Fibroblast of the conjunctiva (primary cell): ENCODE measurements at regions not wholly inside any gene's neighbourhood (a gene's known extent, or its start where the extent isn't known, plus 50 kb on each side); places are given as distances from the start of the nearest gene placed in this dataset.

Source experiments
- DNase-seq: peaks from one replicate; pipeline ENCODE4 v3.0.0-alpha.2; 2010; ENCODE audit warnings: low read depth

GRCh38 chr14:38505221-38505972 lies 249.5 kb upstream of the CLEC14A start:
- DNase-seq: no peak

DNA sequence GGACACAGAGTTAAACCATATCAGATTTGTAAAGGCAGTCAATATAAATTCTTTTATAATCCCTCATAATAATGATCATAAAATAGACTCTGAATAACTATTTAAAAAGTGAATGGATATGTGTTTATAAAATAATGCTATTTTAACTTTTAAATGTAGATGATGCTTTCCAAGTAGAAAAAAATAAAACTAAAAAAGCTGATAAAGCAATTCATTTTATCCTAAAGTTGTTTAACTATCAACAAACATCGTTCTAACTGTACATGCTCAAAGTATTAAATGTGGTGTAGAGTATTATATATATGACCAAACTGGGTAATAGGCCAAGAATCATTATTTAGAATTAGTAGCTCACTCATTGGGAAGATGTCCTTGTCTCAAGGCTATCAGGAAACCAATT lies 248.3 kb upstream of the CLEC14A start:
- no peak for DNase-seq

- DNase-seq: no peak
Observed at GRCh38 chr14:38502239-38502638, 246.3 kb upstream of the CLEC14A start.

DNA sequence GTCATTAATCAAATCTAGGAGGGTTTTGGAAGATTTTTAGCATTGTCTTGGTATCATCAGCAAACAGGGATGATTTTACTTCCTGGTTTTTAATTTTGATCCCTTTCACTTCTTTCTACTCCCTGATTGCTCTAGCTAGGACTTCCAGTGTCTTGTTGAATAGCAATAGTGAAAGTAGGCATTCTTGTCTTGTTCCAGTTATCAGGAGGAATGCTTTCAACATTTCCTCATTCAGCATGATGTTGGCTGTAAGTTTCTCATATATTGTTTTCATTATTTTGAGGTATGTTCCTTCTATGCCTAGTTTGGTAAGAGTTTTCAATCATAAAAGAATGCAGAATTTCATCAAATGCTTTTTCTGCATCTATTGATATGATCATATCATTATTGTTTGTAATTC lies 244.2 kb upstream of the CLEC14A start:
- DNase-seq: no peak

DNA sequence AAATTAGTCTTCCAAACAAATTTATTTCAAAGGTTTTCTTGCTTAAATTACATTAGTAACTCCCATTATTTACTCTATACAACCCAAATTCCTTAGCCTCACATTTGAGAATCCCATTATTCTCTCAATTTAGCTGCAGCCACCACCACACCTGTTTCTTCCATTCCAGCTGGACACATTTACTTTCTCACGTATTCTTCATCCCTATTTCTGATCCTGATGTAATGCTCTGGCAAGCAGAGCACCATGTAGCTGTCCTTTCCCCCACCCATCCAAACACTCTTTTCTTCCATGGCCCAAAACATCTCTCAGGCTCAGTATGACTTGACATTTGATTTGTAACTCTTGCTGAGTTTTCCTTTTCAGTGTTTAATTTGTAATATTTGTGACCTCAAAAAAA lies 240.2 kb upstream of the CLEC14A start:
- no peak for DNase-seq

DNA sequence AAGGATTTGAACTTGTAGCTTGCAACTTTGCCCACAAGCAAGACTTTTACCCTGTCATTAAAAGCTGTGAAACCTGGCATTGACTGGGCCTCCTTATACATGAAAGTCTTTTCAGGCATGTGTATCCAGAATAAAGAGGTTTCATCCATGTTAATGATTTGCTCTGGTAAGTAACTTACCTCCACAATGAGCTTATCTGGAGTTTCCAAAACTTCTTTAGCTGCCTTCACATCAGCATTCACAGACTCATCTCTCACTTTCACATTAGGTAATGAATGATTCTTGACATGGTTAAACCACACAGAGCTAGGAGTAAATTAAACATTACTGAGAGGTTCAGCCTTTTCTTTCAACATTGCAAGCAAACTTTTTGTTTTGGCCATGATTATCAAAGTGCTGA lies 234.4 kb upstream of the CLEC14A start:
- no peak for DNase-seq

GRCh38 chr14:38485026-38485425 lies 229.1 kb upstream of the CLEC14A start:
- no peak for DNase-seq

- DNase-seq: no peak
Observed at GRCh38 chr14:38481952-38482678, 226.2 kb upstream of the CLEC14A start.

DNA sequence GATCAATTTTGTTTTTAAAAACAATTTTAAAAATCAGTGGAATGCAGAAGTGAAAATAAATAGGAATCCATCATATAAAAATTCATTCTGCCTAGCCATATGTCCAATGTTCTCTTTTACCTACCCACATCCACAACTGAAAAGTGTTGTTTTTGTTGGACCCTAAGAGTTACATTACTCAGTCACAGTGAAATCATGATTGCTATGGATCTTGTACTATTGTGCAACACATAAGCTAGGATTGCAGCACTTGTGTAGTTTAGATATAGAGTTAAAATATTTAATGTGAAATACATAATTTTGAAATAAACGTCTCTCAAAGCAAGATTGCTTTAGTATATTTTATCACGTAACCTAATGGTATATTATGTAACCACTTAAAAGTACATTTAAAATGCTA lies 213.3 kb upstream of the CLEC14A start:
- peak; percentile 58 for DNase-seq

DNA sequence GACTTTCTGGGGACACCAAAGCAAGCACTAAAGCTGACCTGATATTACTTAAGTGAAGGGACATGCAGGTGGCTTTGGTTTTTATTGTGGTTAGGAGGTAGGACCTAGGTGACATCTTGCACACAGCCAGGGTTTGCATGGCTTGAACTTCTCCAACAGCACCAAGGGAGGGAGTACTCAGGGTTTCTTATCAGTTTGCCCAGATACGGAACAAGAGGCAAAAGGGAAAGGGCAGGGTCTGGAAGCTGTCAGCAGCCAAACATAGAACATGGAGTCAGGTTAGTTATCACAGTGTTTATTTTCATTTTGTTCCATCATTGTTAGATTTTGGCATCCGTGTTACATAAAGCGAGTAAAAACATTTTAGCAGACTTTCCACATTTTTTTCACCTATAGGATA lies 186.3 kb upstream of the CLEC14A start:
- no peak for DNase-seq

- no peak for DNase-seq
Observed at GRCh38 chr14:38432186-38432585, 176.3 kb upstream of the CLEC14A start.

- DNase-seq: no peak
Observed at GRCh38 chr14:38431156-38431555, 175.3 kb upstream of the CLEC14A start.

GRCh38 chr14:38430522-38430921 lies 174.6 kb upstream of the CLEC14A start:
- DNase-seq: no peak

GRCh38 chr14:38425324-38425976 lies 169.6 kb upstream of the CLEC14A start:
- DNase-seq: no peak

GRCh38 chr14:38420048-38420447 lies 164.2 kb upstream of the CLEC14A start:
- no peak for DNase-seq

DNA sequence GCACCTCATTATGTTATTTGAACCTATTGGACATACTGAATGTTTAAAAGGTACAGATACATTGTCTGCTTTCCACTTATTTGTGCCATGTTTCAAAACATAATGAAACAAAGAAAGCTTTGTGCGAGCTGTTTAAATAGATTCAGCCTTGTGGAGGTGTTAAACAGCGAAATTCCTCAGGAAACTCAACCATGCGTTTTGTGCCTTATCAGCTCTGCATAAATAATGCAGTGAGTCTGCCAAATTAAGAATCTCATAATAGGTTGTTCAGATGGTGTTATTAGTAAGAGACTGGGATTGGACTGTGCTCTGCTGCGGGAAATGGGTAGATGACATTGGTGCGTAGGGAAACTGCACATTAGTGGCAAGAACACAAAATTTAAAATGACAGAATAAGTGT lies 163.7 kb upstream of the CLEC14A start:
- DNase-seq: no peak

DNA sequence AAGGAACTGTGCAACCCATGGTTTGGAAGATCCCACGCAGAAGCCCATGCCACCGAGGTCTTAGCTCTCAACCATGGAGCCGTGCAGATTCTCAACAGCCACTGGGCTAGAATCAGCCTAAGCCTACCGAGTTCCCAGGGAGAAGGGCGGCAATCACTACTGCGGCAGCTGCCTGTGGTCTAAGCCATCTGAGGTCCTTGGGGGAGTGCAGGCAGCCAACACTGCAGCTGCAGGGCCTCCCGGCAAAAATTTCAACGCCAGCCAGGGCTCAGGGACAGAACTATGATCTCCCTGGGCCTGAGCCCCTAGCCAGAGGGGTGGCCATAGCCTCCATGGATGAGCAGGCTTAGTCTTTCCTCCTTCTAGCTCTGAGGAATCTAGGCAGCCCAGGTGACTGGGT lies 156.8 kb upstream of the CLEC14A start:
- DNase-seq: no peak

GRCh38 chr14:38410442-38410841 lies 154.5 kb upstream of the CLEC14A start:
- DNase-seq: no peak

DNA sequence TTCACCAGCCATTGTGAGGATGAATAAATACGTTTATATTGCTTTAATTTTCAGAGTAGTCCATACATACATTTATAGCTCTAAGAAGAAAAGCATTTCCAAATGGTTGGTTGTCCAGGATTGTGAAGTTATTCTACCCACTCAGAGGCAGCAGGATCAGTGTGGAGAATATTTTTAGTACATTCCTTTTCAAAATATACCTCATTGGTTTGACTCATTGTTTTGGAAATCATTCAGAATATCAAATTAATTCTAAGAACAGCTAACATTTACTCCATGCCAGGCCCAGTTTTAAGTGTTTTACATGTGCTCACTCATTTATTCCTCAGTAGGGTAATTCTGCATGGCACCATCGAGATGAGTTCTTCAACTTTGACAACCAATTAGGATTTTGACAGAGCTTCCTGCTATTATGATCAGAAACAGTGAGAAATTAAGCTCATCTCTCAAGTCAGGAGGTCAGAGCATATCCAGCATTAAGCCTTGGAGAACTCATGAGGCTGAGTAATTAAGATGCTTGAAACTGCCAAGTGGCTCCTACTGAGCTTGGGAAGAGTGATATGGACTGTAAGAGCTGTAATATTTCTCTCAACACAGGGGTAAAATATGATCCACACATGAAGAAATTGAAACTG lies 153.3 kb upstream of the CLEC14A start:
- DNase-seq: no peak

DNA sequence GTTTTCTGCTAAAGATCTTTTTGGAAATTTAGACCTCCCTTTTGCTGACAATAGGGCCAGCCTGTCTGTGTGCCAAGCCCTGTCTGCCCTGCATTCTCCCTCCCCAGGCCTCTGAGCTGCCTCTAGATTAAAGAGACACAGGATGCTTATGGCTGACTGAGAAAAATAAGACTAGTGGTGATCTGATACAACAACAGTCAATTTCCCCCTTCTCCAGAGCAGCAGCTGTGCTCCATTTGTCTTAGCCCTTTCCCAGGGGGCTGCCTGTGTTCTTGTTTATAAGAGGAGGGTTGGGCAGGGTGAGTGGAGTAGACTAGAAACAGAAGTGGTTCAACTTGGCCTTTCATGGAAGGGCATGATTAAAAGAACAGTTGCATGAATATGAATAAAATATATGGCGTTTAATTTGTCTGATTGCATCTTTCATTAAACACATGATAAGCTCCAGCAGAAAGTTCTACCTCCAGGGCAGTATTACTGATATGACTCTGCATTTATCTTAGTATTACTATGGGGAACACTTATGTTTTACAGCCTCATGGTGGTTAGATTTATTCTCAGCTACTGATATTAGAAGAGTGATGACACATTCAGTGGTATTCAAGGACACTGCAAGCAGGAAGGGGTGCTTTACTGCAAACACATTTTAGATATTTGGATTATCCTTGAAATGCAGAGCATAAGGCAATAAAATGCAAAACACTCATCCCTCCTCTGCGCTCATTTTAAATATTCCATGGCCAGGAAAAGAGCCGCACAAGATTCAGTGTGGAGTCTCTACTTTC lies 150.2 kb upstream of the CLEC14A start:
- no peak for DNase-seq

DNA sequence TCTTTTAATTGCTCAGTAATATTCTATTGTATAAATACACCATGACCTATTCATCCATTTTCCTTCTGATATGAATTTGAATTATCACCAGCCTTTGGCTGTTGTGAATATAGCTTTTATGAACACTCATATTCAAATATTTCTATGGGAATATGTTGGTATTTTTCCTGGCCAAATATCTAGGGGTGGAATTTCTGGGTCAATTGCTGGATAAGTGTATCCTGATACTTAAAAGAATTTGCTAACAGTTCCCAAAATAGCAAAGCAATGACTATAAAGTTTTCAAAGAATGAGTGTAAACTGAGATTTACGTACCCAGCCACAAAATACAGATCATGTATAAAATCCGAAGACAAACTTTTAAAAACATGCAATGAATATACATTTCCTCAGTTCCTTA lies 148.7 kb upstream of the CLEC14A start:
- no peak for DNase-seq

- DNase-seq: peak; percentile 46
Observed at GRCh38 chr14:38404100-38404541, 148.2 kb upstream of the CLEC14A start.
